ENCODE measurements at regions not wholly inside any gene's neighbourhood (a gene's known extent, or its start where the extent isn't known, plus 50 kb on each side); places are given as distances from the start of the nearest gene placed in this dataset.

DNA sequence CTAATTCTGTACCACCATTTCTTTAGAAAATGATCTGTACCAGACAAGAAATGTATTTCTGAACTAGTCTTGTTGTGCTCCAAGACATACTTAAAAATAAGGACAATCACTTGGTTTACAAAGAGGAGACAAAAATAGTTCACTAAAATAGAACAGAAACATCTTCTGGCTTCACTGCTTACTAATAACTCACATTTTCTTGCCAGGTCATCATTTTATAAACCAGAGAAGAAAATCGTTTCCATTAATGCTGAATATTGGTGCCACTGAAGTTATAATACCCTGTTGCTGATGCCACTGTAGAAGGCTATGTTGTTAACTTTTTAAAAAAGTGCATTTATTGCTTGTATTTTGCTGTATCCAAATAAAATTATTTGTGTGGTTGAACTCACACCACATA, 94.8 kb upstream of the ZNF236 start:
- TF ChIP-seq CTCF (conservative IDR thresholded peaks at IDR 0.05) (no peak), ZFX (IDR thresholded peaks at IDR 0.05) (no peak)

Data from C4-2B (cell line).